ENCODE measurements at regions not wholly inside any gene's neighbourhood (a gene's known extent, or its start where the extent isn't known, plus 50 kb on each side); places are given as distances from the start of the nearest gene placed in this dataset.
"Not testable (repeated sequence)": the region's sequence is repeated elsewhere in the genome, so short reads cannot be mapped to it uniquely, and the experiment has no call there.

GRCh38 chr1:242923603-242924002 lies 331.5 kb downstream of the CEP170 start:
- TF ChIP-seq, protein P1, sequence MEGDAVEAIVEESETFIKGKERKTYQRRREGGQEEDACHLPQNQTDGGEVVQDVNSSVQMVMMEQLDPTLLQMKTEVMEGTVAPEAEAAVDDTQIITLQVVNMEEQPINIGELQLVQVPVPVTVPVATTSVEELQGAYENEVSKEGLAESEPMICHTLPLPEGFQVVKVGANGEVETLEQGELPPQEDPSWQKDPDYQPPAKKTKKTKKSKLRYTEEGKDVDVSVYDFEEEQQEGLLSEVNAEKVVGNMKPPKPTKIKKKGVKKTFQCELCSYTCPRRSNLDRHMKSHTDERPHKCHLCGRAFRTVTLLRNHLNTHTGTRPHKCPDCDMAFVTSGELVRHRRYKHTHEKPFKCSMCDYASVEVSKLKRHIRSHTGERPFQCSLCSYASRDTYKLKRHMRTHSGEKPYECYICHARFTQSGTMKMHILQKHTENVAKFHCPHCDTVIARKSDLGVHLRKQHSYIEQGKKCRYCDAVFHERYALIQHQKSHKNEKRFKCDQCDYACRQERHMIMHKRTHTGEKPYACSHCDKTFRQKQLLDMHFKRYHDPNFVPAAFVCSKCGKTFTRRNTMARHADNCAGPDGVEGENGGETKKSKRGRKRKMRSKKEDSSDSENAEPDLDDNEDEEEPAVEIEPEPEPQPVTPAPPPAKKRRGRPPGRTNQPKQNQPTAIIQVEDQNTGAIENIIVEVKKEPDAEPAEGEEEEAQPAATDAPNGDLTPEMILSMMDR (conservative IDR thresholded peaks at IDR 0.05; ENCODE audit: low read depth in 2 of 2), result not testable (repeated sequence)
- not testable (repeated sequence) for TF ChIP-seq NANOG (IDR thresholded peaks at IDR 0.05; ENCODE audit: borderline replicate concordance); POLR2AphosphoS5 (IDR thresholded peaks at IDR 0.05; ENCODE audit: low read depth); CREB1 (CRISPR knock-in tag; IDR thresholded peaks at IDR 0.05; ENCODE audit: low read depth); EZH2 (IDR thresholded peaks at IDR 0.05; ENCODE audit: low read depth, unreplicated experiment); EZH2phosphoT487 (IDR thresholded peaks at IDR 0.05; ENCODE audit: unreplicated experiment)
- TF ChIP-seq, protein P2, sequence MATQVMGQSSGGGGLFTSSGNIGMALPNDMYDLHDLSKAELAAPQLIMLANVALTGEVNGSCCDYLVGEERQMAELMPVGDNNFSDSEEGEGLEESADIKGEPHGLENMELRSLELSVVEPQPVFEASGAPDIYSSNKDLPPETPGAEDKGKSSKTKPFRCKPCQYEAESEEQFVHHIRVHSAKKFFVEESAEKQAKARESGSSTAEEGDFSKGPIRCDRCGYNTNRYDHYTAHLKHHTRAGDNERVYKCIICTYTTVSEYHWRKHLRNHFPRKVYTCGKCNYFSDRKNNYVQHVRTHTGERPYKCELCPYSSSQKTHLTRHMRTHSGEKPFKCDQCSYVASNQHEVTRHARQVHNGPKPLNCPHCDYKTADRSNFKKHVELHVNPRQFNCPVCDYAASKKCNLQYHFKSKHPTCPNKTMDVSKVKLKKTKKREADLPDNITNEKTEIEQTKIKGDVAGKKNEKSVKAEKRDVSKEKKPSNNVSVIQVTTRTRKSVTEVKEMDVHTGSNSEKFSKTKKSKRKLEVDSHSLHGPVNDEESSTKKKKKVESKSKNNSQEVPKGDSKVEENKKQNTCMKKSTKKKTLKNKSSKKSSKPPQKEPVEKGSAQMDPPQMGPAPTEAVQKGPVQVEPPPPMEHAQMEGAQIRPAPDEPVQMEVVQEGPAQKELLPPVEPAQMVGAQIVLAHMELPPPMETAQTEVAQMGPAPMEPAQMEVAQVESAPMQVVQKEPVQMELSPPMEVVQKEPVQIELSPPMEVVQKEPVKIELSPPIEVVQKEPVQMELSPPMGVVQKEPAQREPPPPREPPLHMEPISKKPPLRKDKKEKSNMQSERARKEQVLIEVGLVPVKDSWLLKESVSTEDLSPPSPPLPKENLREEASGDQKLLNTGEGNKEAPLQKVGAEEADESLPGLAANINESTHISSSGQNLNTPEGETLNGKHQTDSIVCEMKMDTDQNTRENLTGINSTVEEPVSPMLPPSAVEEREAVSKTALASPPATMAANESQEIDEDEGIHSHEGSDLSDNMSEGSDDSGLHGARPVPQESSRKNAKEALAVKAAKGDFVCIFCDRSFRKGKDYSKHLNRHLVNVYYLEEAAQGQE (IDR thresholded peaks at IDR 0.05; ENCODE audit: unreplicated experiment), result not testable (repeated sequence)

Measured in GM23338 (cell line).